Endothelial cell of umbilical vein (primary cell): ENCODE measurements at regions not wholly inside any gene's neighbourhood (a gene's known extent, or its start where the extent isn't known, plus 50 kb on each side); places are given as distances from the start of the nearest gene placed in this dataset.

Experiments used
- BruUV-seq: library from RNA; stranded (reverse); fragments of 400-500 nt; replicated peaks from 2 replicates; lab custom pipeline; 2021; lab: Mats Ljungman, UMichigan
- CTCF ChIA-PET: fragments of 300-600, 350-600 bp; sonication (Branson Sonifier 250); formaldehyde crosslinking; loops from one replicate; lab custom pipeline; 2021; ENCODE audit warnings: antibody characterized with exemption, inconsistent platforms; lab: Charles Lee
- POLR2A ChIA-PET: fragments of 300-600, 350-600 bp; sonication (Branson Sonifier 250); formaldehyde crosslinking; loops from one replicate; lab custom pipeline; 2021; ENCODE audit warnings: antibody characterized with exemption, inconsistent platforms; lab: Charles Lee
- DNase-seq: peaks from one replicate; pipeline ENCODE4 v3.0.0-alpha.2; 2011; ENCODE audit warnings: low read depth, low spot score
- FAIRE-seq: peaks from 2 replicates; lab custom pipeline; 2011; peaks lifted over from hg19 to GRCh38; lab: Jason Lieb, UNC
- H2AFZ ChIP-seq: 2 replicates; pipeline ENCODE4 v1.6.0; 2012; ENCODE audit warnings: low read depth, low read length, control low read depth, inconsistent platforms
- H3K27ac ChIP-seq: 2 replicates; pipeline ENCODE4 v1.5.1; 2011; ENCODE audit warnings: low read depth, mild to moderate bottlenecking, control low read depth, low read length, moderate library complexity; ENCODE audit not compliant: insufficient read depth
- H3K27me3 ChIP-seq, 2 experiments: 2 replicates each; pipeline versions ENCODE4 v1.6.0 to v1.6.1; 2011; ENCODE audit warnings: low read length in 2 of 2, mixed read lengths in 1 of 2; ENCODE audit not compliant: control insufficient read depth in 2 of 2, insufficient read depth in 2 of 2
- H3K36me3 ChIP-seq, 2 experiments: 2 replicates in 1 of 2; 3 replicates in 1 of 2; pipeline ENCODE4 v1.5.1; 2011; ENCODE audit warnings: low read length in 2 of 2, mild to moderate bottlenecking in 1 of 2, moderate library complexity in 1 of 2; ENCODE audit not compliant: control insufficient read depth in 2 of 2, insufficient read depth in 2 of 2; ENCODE audit errors: extremely low read depth in 1 of 2
- H3K4me1 ChIP-seq: 3 replicates; pipeline ENCODE4 v1.5.1; 2011; ENCODE audit warnings: mild to moderate bottlenecking, low read length; ENCODE audit not compliant: control insufficient read depth, insufficient read depth; ENCODE audit errors: extremely low read depth
- H3K4me2 ChIP-seq: 2 replicates; pipeline ENCODE4 v1.6.1; 2011; ENCODE audit warnings: low read length, control low read depth, mixed read lengths; ENCODE audit not compliant: insufficient read depth
- H3K4me3 ChIP-seq, 3 experiments: fragments of 200-600 bp in 1 of 3; sonication (generic), shearing (Covaris generic) in 1 of 3; replicated peaks in 1 of 3; 2 replicates each; pipeline ENCODE4 v1.5.1; 2011 to 2016; ENCODE audit warnings: control low read depth in 3 of 3, low read length in 3 of 3, mild to moderate bottlenecking in 2 of 3, inconsistent platforms in 1 of 3, low read depth in 1 of 3, moderate library complexity in 1 of 3; ENCODE audit not compliant: insufficient read depth in 1 of 3
- H3K79me2 ChIP-seq: 2 replicates; pipeline ENCODE4 v1.6.0; 2012; ENCODE audit warnings: low read length, inconsistent platforms; ENCODE audit not compliant: control insufficient read depth, insufficient read depth
- H3K9ac ChIP-seq: replicated peaks from 2 replicates; pipeline ENCODE3; 2011; ENCODE audit warnings: low read length, control low read depth; ENCODE audit not compliant: insufficient read depth; ENCODE audit errors: extremely low read depth
- H3K9me1 ChIP-seq: replicated peaks from 3 replicates; pipeline ENCODE4 v1.6.0; 2011; ENCODE audit warnings: mild to moderate bottlenecking, low read length; ENCODE audit not compliant: control insufficient read depth, insufficient read depth; ENCODE audit errors: extremely low read depth
- H3K9me3 ChIP-seq: replicated peaks from 2 replicates; pipeline ENCODE4 v1.5.1; 2012; ENCODE audit warnings: low read length, inconsistent platforms; ENCODE audit not compliant: control insufficient read depth, insufficient read depth
- H4K20me1 ChIP-seq: replicated peaks from 2 replicates; pipeline ENCODE3; 2011; ENCODE audit warnings: mild to moderate bottlenecking, low read length; ENCODE audit not compliant: control insufficient read depth, insufficient read depth; ENCODE audit errors: extremely low read depth
- EZH2 ChIP-seq: IDR thresholded peaks from 2 replicates; pipeline ENCODE4 v1.6.1; 2012; ENCODE audit warnings: borderline replicate concordance, low read depth, mild to moderate bottlenecking, moderate library complexity, low read length, inconsistent platforms; ENCODE audit not compliant: severe bottlenecking
- FOS ChIP-seq: IDR thresholded peaks from 2 replicates; pipeline ENCODE4 v1.6.1; 2011; ENCODE audit warnings: mild to moderate bottlenecking, low read length, moderate library complexity, borderline replicate concordance; ENCODE audit not compliant: insufficient read depth
- GATA2 ChIP-seq: IDR thresholded peaks from 2 replicates; pipeline ENCODE4 v1.7.0; 2011; ENCODE audit warnings: low read depth, mild to moderate bottlenecking, moderate library complexity, mixed read lengths, low read length; ENCODE audit not compliant: insufficient read length, insufficient read depth
- JUN ChIP-seq: IDR thresholded peaks from 2 replicates; pipeline ENCODE4 v1.6.1; 2011; ENCODE audit warnings: borderline replicate concordance, low read depth; ENCODE audit not compliant: insufficient read length, insufficient read depth
- MYC ChIP-seq: IDR thresholded peaks from one replicate; pipeline ENCODE4 v1.6.1; 2011; ENCODE audit warnings: mild to moderate bottlenecking, low read depth, low read length
- POLR2A ChIP-seq: IDR thresholded peaks from 2 replicates; pipeline ENCODE4 v1.6.1; 2012; ENCODE audit warnings: low read depth, mild to moderate bottlenecking, control low read depth, low read length
- POLR2AphosphoS5 ChIP-seq: IDR thresholded peaks from 2 replicates; pipeline ENCODE4 v1.6.1; 2012; ENCODE audit warnings: low read depth, mild to moderate bottlenecking, control low read depth, low read length, moderate library complexity; ENCODE audit not compliant: insufficient read depth
- dilution Hi-C: fragments of 300-500 bp; cut with MboI; formaldehyde crosslinking; loops from one replicate; pipeline ENCODE4 v1.15.0; 2019; ENCODE audit warnings: low sequenced_read_pairs; ENCODE audit not compliant: extremely low pct_ligation_motif_present
- intact Hi-C: fragments of 100-400 bp; cut with micrococcal nuclease; formaldehyde crosslinking; loops from one replicate; pipeline ENCODE4 v1.10.0; 2022
- TF ChIP-seq, protein P1 (sequence below): IDR thresholded peaks from 2 replicates; pipeline ENCODE4 v1.6.1; 2011; ENCODE audit not compliant: insufficient read depth, insufficient read length
- TF ChIP-seq, protein P2 (sequence below), 2 donors: IDR thresholded peaks; 1 replicate in 1 of 2; 2 replicates in 1 of 2; pipeline ENCODE4 v1.5.1; 2011; ENCODE audit warnings: low read length in 2 of 2, mild to moderate bottlenecking in 2 of 2, moderate library complexity in 2 of 2, control low read depth in 1 of 2, inconsistent platforms in 1 of 2, low read depth in 1 of 2; ENCODE audit not compliant: insufficient read depth in 1 of 2; ENCODE audit errors: extremely low read depth in 1 of 2

DNA sequence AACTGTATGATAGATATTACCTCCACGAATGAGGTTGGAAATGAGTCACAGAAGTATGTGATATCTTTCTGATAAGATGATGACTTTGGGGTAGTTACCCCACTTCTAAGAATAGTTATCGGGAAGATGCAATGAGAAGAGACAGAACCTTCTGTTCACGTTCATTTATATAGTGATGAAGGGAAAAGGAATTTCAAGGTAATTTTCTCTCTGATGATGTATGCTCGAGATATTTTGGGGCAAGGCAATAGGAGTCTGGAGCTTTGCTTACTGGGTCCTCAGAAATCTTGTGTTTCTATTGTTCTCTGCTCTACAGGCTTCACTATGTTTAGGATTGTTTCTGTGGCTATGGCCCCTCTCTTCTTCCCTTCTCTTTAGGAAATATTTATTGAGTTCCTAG lies 1389.6 kb downstream of the CDH8 start:
- H3K9me1 ChIP-seq = no peaks in the 10 kb centered on the region
- intact Hi-C loops = no loop called here
- no peak overlapping the region for H3K9ac ChIP-seq
- TF ChIP-seq, protein P1, sequence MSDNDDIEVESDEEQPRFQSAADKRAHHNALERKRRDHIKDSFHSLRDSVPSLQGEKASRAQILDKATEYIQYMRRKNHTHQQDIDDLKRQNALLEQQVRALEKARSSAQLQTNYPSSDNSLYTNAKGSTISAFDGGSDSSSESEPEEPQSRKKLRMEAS = no peak
- no TSS peak for BruUV-seq
- DNase-seq = no peak
- H3K79me2 ChIP-seq = no peaks in the 10 kb centered on the region
- no peaks in the 10 kb centered on the region for H3K4me1 ChIP-seq
- no peaks in the 10 kb centered on the region for H3K27me3 ChIP-seq
- ChIA-PET POLR2A (no interaction called here), CTCF (no interaction called here)
- H3K27ac ChIP-seq = no peak overlapping the region
- H4K20me1 ChIP-seq = no peaks in the 10 kb centered on the region
- H3K36me3 ChIP-seq = no peaks in the 10 kb centered on the region
- H3K4me2 ChIP-seq = no peak overlapping the region
- no peak overlapping the region for H2AFZ ChIP-seq
- peaks cover 7% of the 10 kb centered on the region for H3K9me3 ChIP-seq
- no peak for FAIRE-seq
- dilution Hi-C loops = no loop called here
- no peak overlapping the region for H3K4me3 ChIP-seq

DNA sequence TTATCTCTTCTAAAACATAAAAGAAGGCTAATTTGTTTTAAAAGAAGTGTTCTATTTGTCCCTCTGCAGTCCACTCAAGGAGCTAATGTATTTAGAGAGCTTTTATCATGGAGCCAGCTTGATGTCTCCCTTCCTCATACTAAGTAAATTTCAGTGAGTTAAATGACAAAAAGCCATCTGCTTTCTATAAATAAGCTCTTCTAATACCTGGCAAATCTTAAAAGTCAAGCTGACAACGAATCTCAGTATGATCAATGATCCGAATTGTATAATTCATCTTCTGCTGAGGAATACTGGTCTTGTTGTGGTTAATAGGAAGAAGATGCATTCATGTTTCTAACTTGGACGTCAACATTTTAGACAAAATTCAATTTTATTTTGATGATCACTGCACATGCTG lies 1390.7 kb downstream of the CDH8 start:
- DNase-seq (no peak), FAIRE-seq (no peak)
- ChIA-PET POLR2A (no interaction called here), CTCF (no interaction called here)
- Histone ChIP-seq H2AFZ (no peak overlapping the region), H4K20me1 (no peaks in the 10 kb centered on the region), H3K4me3 (no peak overlapping the region), H3K36me3 (no peaks in the 10 kb centered on the region), H3K27ac (no peak overlapping the region), H3K9me3 (peaks cover 4% of the 10 kb centered on the region), H3K27me3 (no peaks in the 10 kb centered on the region), H3K9ac (no peak overlapping the region), H3K4me2 (no peak overlapping the region), H3K79me2 (no peaks in the 10 kb centered on the region), H3K9me1 (no peaks in the 10 kb centered on the region), H3K4me1 (no peaks in the 10 kb centered on the region)
- BruUV-seq = no TSS peak
- TF ChIP-seq JUN (no peak), GATA2 (no peak), MYC (no peak), POLR2A (no peak), EZH2 (no peak), POLR2AphosphoS5 (no peak), FOS (no peak)
- TF ChIP-seq, protein P2, sequence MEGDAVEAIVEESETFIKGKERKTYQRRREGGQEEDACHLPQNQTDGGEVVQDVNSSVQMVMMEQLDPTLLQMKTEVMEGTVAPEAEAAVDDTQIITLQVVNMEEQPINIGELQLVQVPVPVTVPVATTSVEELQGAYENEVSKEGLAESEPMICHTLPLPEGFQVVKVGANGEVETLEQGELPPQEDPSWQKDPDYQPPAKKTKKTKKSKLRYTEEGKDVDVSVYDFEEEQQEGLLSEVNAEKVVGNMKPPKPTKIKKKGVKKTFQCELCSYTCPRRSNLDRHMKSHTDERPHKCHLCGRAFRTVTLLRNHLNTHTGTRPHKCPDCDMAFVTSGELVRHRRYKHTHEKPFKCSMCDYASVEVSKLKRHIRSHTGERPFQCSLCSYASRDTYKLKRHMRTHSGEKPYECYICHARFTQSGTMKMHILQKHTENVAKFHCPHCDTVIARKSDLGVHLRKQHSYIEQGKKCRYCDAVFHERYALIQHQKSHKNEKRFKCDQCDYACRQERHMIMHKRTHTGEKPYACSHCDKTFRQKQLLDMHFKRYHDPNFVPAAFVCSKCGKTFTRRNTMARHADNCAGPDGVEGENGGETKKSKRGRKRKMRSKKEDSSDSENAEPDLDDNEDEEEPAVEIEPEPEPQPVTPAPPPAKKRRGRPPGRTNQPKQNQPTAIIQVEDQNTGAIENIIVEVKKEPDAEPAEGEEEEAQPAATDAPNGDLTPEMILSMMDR (IDR thresholded peaks at IDR 0.05; ENCODE audit: extremely low read depth in 1 of 2, insufficient read depth in 1 of 2, low read depth in 1 of 2, low read length in 2 of 2) = no peak
- TF ChIP-seq, protein P1 = no peak
- intact Hi-C loops (no loop called here), dilution Hi-C loops (no loop called here)
